Transverse colon (tissue), 4 donors: ENCODE measurements at regions not wholly inside any gene's neighbourhood (a gene's known extent, or its start where the extent isn't known, plus 50 kb on each side); places are given as distances from the start of the nearest gene placed in this dataset.

Experiments
- CTCF ChIP-seq, 5 experiments: fragments of 200-600 bp in 3 of 5; fragments of 450-650 bp in 2 of 5; sonication (generic) in 3 of 5; IDR thresholded peaks; 1 replicate in 2 of 5; 2 replicates in 3 of 5; pipeline ENCODE4 v1.5.1; 2016 to 2017; ENCODE audit warnings: antibody characterized with exemption in 5 of 5, inconsistent platforms in 3 of 5, mild to moderate bottlenecking in 2 of 5, moderate library complexity in 1 of 5
- EP300 ChIP-seq: sonication (generic); formaldehyde crosslinking; IDR thresholded peaks from one replicate; pipeline ENCODE4 v1.6.1; 2017; ENCODE audit warnings: antibody characterized with exemption, low read depth
- POLR2A ChIP-seq: fragments of 450-650 bp; IDR thresholded peaks from one replicate; pipeline ENCODE4 v1.6.1; 2016; ENCODE audit warnings: antibody characterized with exemption, mild to moderate bottlenecking, moderate library complexity
- POLR2AphosphoS5 ChIP-seq, 3 donors: sonication (generic); formaldehyde crosslinking; IDR thresholded peaks; one replicate each; pipeline ENCODE4 v1.6.1; 2016; ENCODE audit warnings: antibody characterized with exemption in 3 of 3

- TF ChIP-seq CTCF (IDR thresholded peaks at IDR 0.05) = no peak
- no peak for TF ChIP-seq POLR2AphosphoS5 (IDR thresholded peaks at IDR 0.05)
- no peak for TF ChIP-seq POLR2A
- no peak for TF ChIP-seq EP300
Measured at GRCh38 chr10:10332786-10333185, 684.9 kb upstream of the CELF2 start.
